CD4-positive, alpha-beta T cell treated with Interleukin-21 for 1 hour (primary cell): ENCODE measurements at regions not wholly inside any gene's neighbourhood (a gene's known extent, or its start where the extent isn't known, plus 50 kb on each side); places are given as distances from the start of the nearest gene placed in this dataset.
A peak's percentile ranks its signal among the peaks of the same experiment; 100 is the strongest.
"Not testable (repeated sequence)": the region's sequence is repeated elsewhere in the genome, so short reads cannot be mapped to it uniquely, and the experiment has no call there.

Source experiments
- DNase-seq: peaks from one replicate; pipeline ENCODE4 v3.0.0-alpha.2; 2020

- no peak for DNase-seq
These were observed 55.3 kb upstream of the SLCO6A1 start for GRCh38 chr5:102554082-102554481.

- no peak for DNase-seq
These were observed 55.9 kb upstream of the SLCO6A1 start for GRCh38 chr5:102554728-102555127.

GRCh38 chr5:102561894-102562760 is 63.3 kb upstream of the SLCO6A1 start:
- no peak for DNase-seq

DNA sequence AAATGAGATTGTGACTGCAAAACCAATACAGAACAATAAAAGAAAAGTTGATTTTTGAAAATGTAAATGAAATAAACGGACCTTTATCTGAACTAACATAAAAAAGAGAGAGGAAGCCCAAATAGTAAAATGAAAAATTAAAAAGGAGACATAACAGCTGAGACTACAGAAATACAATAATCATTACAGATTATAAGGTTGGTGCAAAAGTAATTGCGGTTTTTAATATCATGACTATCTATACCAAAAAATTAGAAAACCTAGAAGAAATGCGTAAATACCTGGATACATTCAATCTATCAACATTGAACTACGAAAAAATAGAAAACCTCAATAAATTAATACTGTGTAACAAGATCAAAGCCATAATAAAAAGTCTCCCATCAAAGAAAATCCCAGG is 71.9 kb upstream of the SLCO6A1 start:
- no peak for DNase-seq

GRCh38 chr5:102578362-102578761 is 79.6 kb upstream of the SLCO6A1 start:
- DNase-seq = no peak

DNA sequence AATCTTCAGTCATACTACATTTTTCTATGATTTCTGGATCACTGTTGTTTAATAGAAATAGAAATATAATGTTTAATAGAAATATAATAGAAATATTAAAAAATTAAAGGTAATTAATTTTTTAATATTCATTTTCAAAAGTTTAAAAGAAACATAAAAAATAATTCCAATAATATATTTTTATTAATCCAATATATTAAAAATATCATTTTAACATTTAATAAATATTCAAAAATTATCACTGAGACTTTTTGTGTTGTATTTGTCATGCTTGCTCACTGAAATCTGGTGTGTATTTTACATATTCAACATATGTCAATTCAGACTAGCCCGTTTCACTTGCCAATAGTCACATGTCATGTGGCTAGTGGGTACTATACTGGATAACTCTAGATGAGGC is 80.6 kb upstream of the SLCO6A1 start:
- no peak for DNase-seq

- no peak for DNase-seq
These were observed 82.2 kb upstream of the SLCO6A1 start for GRCh38 chr5:102581011-102581410.

- DNase-seq = no peak
These were observed 83.9 kb upstream of the SLCO6A1 start for GRCh38 chr5:102582696-102583095.

GRCh38 chr5:102583276-102584124 is 84.7 kb upstream of the SLCO6A1 start:
- DNase-seq = peak; percentile 2

DNA sequence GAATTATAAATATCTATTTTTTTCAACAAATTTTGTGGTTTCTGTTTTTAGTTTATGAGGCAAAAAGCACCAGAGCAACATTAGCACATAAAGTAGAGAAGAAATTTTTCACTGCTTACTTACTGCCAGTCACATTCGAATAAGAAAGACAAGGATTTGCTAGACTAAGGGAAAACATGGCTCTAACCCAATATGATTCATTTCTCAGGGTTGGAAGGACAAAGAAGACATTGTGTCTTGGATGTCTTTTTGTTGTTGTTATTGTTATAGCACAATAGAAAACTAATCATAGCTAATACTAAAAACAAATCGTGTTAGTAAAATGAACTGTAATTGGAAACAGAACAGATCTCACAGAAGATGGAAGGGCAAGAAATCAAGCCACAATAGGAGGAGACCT is 90.9 kb upstream of the SLCO6A1 start:
- DNase-seq = no peak

DNA sequence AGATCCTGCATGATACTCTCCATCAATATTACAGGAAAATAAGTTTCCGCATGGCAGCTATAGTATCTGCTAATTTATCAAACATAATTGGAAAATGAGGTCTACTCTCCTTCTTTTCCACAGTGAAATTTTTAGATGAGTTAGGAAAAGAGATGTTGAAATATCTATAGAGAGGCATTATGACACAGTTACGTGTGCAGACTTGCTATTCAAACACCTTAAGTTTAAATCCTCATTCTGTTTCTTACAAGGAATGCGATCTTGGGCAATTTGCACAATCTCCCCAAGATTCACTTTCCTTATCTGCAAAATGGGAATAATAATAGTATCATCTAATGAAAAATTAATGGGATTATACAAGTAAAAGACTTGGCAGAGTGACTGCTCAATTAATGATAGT is 91.7 kb upstream of the SLCO6A1 start:
- DNase-seq = no peak

GRCh38 chr5:102591650-102592049 is 92.8 kb upstream of the SLCO6A1 start:
- no peak for DNase-seq

- not testable (repeated sequence) for DNase-seq
These were observed 93.8 kb upstream of the SLCO6A1 start for GRCh38 chr5:102592586-102592985.

- no peak for DNase-seq
These were observed 95.4 kb upstream of the SLCO6A1 start for GRCh38 chr5:102594192-102594591.

- no peak for DNase-seq
These were observed 96.5 kb upstream of the SLCO6A1 start for GRCh38 chr5:102595332-102595731.

GRCh38 chr5:102596113-102596512 is 97.3 kb upstream of the SLCO6A1 start:
- DNase-seq = no peak

DNA sequence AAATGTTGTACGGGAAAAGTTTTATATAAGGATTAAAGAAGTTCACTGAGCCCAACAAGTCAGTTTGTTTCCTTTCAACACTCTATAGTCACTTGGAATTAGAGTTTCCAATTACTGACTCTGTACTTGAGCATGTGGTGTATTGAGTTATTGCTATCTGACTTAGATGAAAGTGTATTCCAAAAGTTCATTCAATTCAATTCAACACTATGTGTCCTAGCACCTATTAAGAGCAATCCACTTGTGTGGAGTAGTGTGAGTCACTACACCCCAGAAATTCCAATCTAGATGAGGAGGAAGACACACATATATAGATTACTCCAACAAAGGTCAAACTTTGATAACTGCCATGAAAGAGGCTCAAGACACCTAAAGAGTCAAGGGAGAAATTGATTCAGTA is 98.2 kb upstream of the SLCO6A1 start:
- no peak for DNase-seq

- DNase-seq = no peak
These were observed 100.5 kb upstream of the SLCO6A1 start for GRCh38 chr5:102599289-102599688.

DNA sequence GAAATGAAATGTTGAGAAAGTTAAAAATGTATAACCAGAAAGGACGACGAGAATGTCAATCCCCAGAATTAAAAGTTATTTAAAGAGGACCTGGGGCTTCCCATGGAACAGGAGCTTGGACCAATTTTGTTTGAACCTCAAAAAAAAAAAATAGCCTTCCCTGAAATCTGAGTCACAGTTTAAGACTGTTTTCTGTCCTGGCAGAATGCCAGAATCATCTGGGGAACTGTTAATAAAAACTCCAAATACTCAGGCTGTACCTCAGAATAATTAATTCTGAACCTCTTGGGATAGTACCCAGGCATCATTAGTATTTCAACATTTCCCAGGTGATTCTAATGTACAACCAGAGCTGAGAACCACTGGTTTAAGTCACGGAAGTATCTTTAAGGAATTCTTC is 102.2 kb upstream of the SLCO6A1 start:
- no peak for DNase-seq

DNA sequence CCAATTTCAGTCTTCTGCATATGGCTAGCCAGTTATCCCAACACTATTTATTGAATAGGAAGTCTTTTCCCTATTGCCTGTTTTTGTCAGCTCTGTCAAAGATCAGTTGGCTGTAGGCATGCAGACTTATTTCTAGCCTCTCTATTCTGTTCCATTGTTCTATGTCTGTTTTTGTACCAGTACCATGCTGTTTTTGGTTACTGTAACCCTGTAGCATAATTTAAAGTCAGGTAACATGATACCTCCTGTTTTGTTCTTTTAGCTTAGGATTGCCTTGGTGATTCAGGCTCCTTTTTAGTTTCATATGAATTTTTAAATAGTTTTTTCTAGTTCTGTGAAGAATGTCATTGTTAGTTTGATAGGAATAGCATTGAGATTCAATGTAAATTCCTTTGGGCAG is 104.9 kb upstream of the SLCO6A1 start:
- no peak for DNase-seq

GRCh38 chr5:102608414-102608813 is 109.6 kb upstream of the SLCO6A1 start:
- no peak for DNase-seq

GRCh38 chr5:102611312-102611711 is 112.5 kb upstream of the SLCO6A1 start:
- DNase-seq = no peak

GRCh38 chr5:102613661-102614060 is 114.9 kb upstream of the SLCO6A1 start:
- no peak for DNase-seq
